ENCODE measurements at regions not wholly inside any gene's neighbourhood (a gene's known extent, or its start where the extent isn't known, plus 50 kb on each side); places are given as distances from the start of the nearest gene placed in this dataset.

DNA sequence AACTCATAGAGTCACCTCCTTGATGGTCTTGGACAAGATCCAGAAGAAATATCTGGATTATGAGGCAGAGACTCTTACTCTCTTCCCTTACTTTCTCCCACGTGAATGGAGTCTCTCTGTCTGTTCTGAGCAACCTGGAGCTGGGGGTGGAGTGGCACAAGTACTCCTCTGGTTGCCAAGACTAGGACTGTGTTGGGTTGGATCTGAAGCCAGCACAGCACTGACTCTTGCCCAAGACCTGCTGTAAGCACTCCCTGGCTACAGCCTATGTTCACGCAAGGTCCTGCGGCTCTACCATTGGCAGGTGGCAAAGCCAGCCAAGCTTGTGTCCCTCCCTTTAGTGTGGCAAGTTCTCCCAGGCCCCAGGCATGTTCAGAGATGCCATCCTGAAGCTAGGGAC lies 488.2 kb upstream of the NRG3 start:
- TF ChIP-seq, protein P1, sequence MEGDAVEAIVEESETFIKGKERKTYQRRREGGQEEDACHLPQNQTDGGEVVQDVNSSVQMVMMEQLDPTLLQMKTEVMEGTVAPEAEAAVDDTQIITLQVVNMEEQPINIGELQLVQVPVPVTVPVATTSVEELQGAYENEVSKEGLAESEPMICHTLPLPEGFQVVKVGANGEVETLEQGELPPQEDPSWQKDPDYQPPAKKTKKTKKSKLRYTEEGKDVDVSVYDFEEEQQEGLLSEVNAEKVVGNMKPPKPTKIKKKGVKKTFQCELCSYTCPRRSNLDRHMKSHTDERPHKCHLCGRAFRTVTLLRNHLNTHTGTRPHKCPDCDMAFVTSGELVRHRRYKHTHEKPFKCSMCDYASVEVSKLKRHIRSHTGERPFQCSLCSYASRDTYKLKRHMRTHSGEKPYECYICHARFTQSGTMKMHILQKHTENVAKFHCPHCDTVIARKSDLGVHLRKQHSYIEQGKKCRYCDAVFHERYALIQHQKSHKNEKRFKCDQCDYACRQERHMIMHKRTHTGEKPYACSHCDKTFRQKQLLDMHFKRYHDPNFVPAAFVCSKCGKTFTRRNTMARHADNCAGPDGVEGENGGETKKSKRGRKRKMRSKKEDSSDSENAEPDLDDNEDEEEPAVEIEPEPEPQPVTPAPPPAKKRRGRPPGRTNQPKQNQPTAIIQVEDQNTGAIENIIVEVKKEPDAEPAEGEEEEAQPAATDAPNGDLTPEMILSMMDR (IDR thresholded peaks at IDR 0.05; ENCODE audit: insufficient read depth, low read depth, low read length) = no peak
- TF ChIP-seq EZH2 (IDR thresholded peaks at IDR 0.05; ENCODE audit: insufficient read depth, low read length) = no peak

Data from astrocyte (in vitro differentiated cells and primary cell).